ENCODE measurements at regions not wholly inside any gene's neighbourhood (a gene's known extent, or its start where the extent isn't known, plus 50 kb on each side); places are given as distances from the start of the nearest gene placed in this dataset.
A peak's percentile ranks its signal among the peaks of the same experiment; 100 is the strongest.

GRCh38 chr4:101730291-101731117 lies 60.0 kb upstream of the BANK1 start:
- peaks cover 12% of the 10 kb centered on the region for H3K27me3 Mint-ChIP-seq
- ChIA-PET CTCF (interaction anchor here (0.7 to 1.3 kb wide), 3 partner anchors 22 to 1398 kb away, joined by 3 to 4 read pairs (median 3); no protein-coding TSS in a partner anchor), POLR2A (no interaction called here)
- no peaks in the 10 kb centered on the region for H3K4me1 Mint-ChIP-seq
- no peaks in the 10 kb centered on the region for H3K9me3 Mint-ChIP-seq
- peak; percentile 41 for DNase-seq
- H3K4me3 Mint-ChIP-seq, result no peak overlapping the region
- no peak overlapping the region for H3K27ac Mint-ChIP-seq
- H3K36me3 Mint-ChIP-seq (ENCODE audit: low read depth), result no peaks in the 10 kb centered on the region

DNA sequence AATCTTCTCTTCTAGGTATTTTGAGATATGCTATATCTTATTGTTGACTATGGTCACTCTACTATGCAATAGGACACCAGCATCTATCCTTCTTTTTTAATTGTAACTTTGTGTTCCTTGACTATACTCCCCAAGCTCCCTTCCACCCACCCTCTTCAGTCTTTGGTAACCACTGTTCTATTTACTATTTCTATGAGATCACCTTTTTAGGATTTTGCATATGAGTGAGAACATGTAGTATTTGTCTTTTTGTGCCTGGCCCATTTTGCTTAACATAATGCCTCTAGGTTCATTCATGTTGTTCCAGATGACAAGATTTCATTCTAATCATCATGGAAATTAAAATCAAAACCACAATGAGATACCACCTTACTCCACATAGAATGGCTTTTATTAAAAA lies 63.3 kb upstream of the BANK1 start:
- ChIA-PET CTCF (no interaction called here), POLR2A (no interaction called here)
- no peak overlapping the region for H3K4me3 Mint-ChIP-seq

DNA sequence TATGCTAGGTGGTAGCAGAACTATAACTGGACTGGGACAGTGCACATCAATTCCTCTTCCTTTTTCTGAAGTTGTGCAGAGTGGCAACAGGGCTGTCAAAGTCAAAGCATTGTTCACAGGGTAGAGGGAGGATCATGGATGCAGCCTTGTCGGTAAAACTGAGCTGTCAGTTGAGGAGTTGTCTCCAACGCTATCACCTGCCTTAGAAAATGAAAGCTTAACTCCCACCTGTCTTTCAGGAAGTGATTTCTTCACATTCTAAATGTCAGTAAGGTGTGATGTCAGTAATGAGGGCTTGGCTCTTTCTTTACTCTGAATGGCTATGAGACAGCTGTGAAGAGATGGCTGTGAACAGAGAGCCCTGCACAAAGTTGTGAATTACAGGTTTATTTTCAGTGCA lies 66.4 kb upstream of the BANK1 start:
- DNase-seq, result no peak
- ChIA-PET POLR2A (no interaction called here), CTCF (no interaction called here)
- Mint-ChIP-seq H3K9me3 (no peaks in the 10 kb centered on the region), H3K27me3 (no peaks in the 10 kb centered on the region), H3K4me1 (peaks cover 5% of the 10 kb centered on the region), H3K27ac (no peak overlapping the region), H3K36me3 (ENCODE audit: low read depth) (no peaks in the 10 kb centered on the region), H3K4me3 (no peak overlapping the region)

More for the DNA sequence above, 63.3 kb upstream of the BANK1 start:
- Mint-ChIP-seq H3K4me1 (peaks cover 5% of the 10 kb centered on the region), H3K36me3 (ENCODE audit: low read depth) (no peaks in the 10 kb centered on the region), H3K27ac (no peak overlapping the region), H3K27me3 (peaks cover 3% of the 10 kb centered on the region), H3K9me3 (no peaks in the 10 kb centered on the region)
- DNase-seq, result no peak

- Mint-ChIP-seq H3K27me3 (peaks cover 4% of the 10 kb centered on the region), H3K4me1 (no peaks in the 10 kb centered on the region), H3K27ac (no peak overlapping the region), H3K36me3 (ENCODE audit: low read depth) (no peaks in the 10 kb centered on the region), H3K9me3 (peaks cover 2% of the 10 kb centered on the region), H3K4me3 (no peak overlapping the region)
- DNase-seq, result no peak
- POLR2A ChIA-PET, result no interaction called here
- CTCF ChIA-PET, result no interaction called here
Measured at GRCh38 chr4:101718810-101719209, 71.7 kb upstream of the BANK1 start.

- ChIA-PET CTCF (interaction anchor here (0.7 kb wide), 1 partner anchor 325 kb away, joined by 3 read pairs; no protein-coding TSS in a partner anchor), POLR2A (no interaction called here)
- no peak for DNase-seq
- H3K4me1 Mint-ChIP-seq, result no peaks in the 10 kb centered on the region
- no peaks in the 10 kb centered on the region for H3K36me3 Mint-ChIP-seq (ENCODE audit: low read depth)
- H3K9me3 Mint-ChIP-seq, result peaks cover 3% of the 10 kb centered on the region
- no peak overlapping the region for H3K4me3 Mint-ChIP-seq
- H3K27ac Mint-ChIP-seq, result no peak overlapping the region
- H3K27me3 Mint-ChIP-seq, result peaks cover 4% of the 10 kb centered on the region
Measured at GRCh38 chr4:101711590-101712260, 78.8 kb upstream of the BANK1 start.

GRCh38 chr4:101710806-101711205 lies 79.7 kb upstream of the BANK1 start:
- POLR2A ChIA-PET, result interaction anchor here (0.5 kb wide), 1 partner anchor 14 kb away, joined by 3 read pairs; no protein-coding TSS in a partner anchor
- no peaks in the 10 kb centered on the region for H3K36me3 Mint-ChIP-seq (ENCODE audit: low read depth)

DNA sequence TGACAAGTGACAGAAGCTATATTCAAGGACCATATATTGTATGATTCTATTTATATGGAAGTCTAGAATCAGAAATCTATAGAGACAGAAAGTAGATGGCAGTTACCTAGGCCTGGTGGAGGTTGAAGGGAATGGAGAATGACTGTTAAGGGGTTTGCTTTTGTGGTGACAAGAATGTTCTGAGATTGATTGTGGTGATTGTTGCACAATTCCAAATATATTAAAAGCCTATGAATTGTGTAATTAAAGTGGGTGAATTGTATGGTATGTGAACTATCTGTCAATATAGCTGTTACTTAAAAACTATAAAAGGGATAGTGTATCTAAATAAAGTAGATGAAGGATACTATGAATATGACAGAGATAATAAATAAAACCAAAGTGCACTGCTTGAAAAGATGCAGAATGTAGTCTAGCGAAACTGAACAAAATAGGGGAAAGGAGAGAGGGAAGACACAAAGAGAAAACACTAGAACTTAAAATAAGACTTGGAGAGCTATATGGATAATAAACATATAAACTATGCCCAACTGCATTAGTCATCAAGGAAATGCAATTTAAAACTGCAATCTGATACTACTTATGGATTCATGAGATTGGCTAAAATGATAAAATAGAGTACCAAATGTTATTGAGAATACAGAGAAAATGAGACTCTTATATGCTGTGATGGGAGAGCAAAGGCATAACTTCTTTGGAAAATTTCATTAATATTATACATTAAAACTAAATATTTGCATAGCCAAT lies 82.1 kb upstream of the BANK1 start:
- no peaks in the 10 kb centered on the region for H3K36me3 Mint-ChIP-seq (ENCODE audit: low read depth)
- peaks cover 4% of the 10 kb centered on the region for H3K9me3 Mint-ChIP-seq
- H3K27me3 Mint-ChIP-seq, result no peaks in the 10 kb centered on the region
- no peaks in the 10 kb centered on the region for H3K4me1 Mint-ChIP-seq
- ChIA-PET POLR2A (no interaction called here), CTCF (interaction anchor here (0.9 to 1.0 kb wide), 2 partner anchors 13 to 22 kb away, joined by 3 to 4 read pairs; no protein-coding TSS in a partner anchor)
- no peak overlapping the region for H3K4me3 Mint-ChIP-seq
- no peak overlapping the region for H3K27ac Mint-ChIP-seq
- DNase-seq, result no peak

More at GRCh38 chr4:101710806-101711205, 79.7 kb upstream of the BANK1 start:
- H3K4me1 Mint-ChIP-seq, result no peaks in the 10 kb centered on the region
- CTCF ChIA-PET, result interaction anchor here (0.7 kb wide), 1 partner anchor 324 kb away, joined by 3 read pairs; no protein-coding TSS in a partner anchor
- no peak overlapping the region for H3K27ac Mint-ChIP-seq
- no peak for DNase-seq
- H3K27me3 Mint-ChIP-seq, result peaks cover 4% of the 10 kb centered on the region
- peaks cover 4% of the 10 kb centered on the region for H3K9me3 Mint-ChIP-seq
- no peak overlapping the region for H3K4me3 Mint-ChIP-seq

GRCh38 chr4:101707596-101707995 lies 82.9 kb upstream of the BANK1 start:
- ChIA-PET POLR2A (no interaction called here), CTCF (no interaction called here)
- H3K27me3 Mint-ChIP-seq, result no peaks in the 10 kb centered on the region
- H3K4me3 Mint-ChIP-seq, result no peak overlapping the region
- no peak overlapping the region for H3K27ac Mint-ChIP-seq
- H3K36me3 Mint-ChIP-seq (ENCODE audit: low read depth), result no peaks in the 10 kb centered on the region
- DNase-seq, result no peak
- no peaks in the 10 kb centered on the region for H3K4me1 Mint-ChIP-seq
- H3K9me3 Mint-ChIP-seq, result peaks cover 4% of the 10 kb centered on the region

GRCh38 chr4:101706535-101707057 lies 83.9 kb upstream of the BANK1 start:
- Mint-ChIP-seq H3K36me3 (ENCODE audit: low read depth) (no peaks in the 10 kb centered on the region), H3K9me3 (peaks cover 4% of the 10 kb centered on the region), H3K4me1 (no peaks in the 10 kb centered on the region), H3K27me3 (no peaks in the 10 kb centered on the region), H3K4me3 (no peak overlapping the region), H3K27ac (no peak overlapping the region)
- POLR2A ChIA-PET, result no interaction called here
- CTCF ChIA-PET, result no interaction called here
- no peak for DNase-seq

DNA sequence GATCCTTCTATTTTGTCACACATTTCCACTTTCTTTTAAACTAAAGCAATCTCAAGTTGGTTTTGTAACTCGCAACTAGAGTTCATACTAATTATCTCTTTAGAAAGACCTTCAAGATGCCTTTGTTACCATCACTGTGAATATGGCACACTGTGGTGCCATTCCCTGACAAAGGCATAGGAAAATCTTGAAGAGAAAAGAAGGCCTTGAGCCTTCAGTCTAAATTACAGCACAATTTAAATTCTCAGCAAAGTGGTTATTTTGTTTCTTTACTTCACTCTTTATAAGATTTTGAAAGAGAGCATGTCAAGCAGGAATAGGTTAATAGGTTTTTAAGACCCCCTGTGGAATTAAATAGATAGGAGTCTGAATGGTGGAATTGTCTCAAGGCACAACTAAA lies 89.0 kb upstream of the BANK1 start:
- Mint-ChIP-seq H3K9me3 (peaks cover 2% of the 10 kb centered on the region), H3K27me3 (peaks cover 9% of the 10 kb centered on the region), H3K36me3 (ENCODE audit: low read depth) (no peaks in the 10 kb centered on the region), H3K4me3 (no peak overlapping the region), H3K27ac (no peak overlapping the region), H3K4me1 (no peaks in the 10 kb centered on the region)
- DNase-seq, result no peak
- ChIA-PET POLR2A (no interaction called here), CTCF (no interaction called here)

- Mint-ChIP-seq H3K4me1 (no peaks in the 10 kb centered on the region), H3K4me3 (no peak overlapping the region), H3K36me3 (ENCODE audit: low read depth) (no peaks in the 10 kb centered on the region), H3K27ac (no peak overlapping the region), H3K9me3 (no peaks in the 10 kb centered on the region), H3K27me3 (peaks cover 9% of the 10 kb centered on the region)
- ChIA-PET POLR2A (no interaction called here), CTCF (no interaction called here)
- no peak for DNase-seq
Measured at GRCh38 chr4:101699441-101700124, 90.9 kb upstream of the BANK1 start.

- Mint-ChIP-seq H3K4me1 (no peaks in the 10 kb centered on the region), H3K4me3 (no peak overlapping the region), H3K36me3 (ENCODE audit: low read depth) (no peaks in the 10 kb centered on the region), H3K9me3 (no peaks in the 10 kb centered on the region), H3K27me3 (peaks cover 9% of the 10 kb centered on the region), H3K27ac (no peak overlapping the region)
- no peak for DNase-seq
- POLR2A ChIA-PET, result no interaction called here
- CTCF ChIA-PET, result no interaction called here
Measured at GRCh38 chr4:101697266-101697665, 93.3 kb upstream of the BANK1 start.

All from activated CD4-positive, alpha-beta T cell treated with anti-CD3 and anti-CD28 coated beads, Interleukin-2, amount 10 ng/mL, durations not matched to agents 7 days and 5 days (primary cell).